ENCODE measurements at regions not wholly inside any gene's neighbourhood (a gene's known extent, or its start where the extent isn't known, plus 50 kb on each side); places are given as distances from the start of the nearest gene placed in this dataset.

GRCh38 chr15:87735522-87735921 lies 521.0 kb downstream of the NTRK3 start:
- H3K4me1 ChIP-seq (ENCODE audit: insufficient read depth, low read length): no peaks in the 10 kb centered on the region
- H3K36me3 ChIP-seq (replicated peaks in 1 of 2; ENCODE audit: control insufficient read depth in 1 of 2, insufficient read depth in 2 of 2, low read length in 2 of 2): no peaks in the 10 kb centered on the region
- no TSS peak for BruUV-seq (replicated peaks)
- WGBS (ENCODE audit: low lambda C conversion rate): 3% methylated on average over 6 of the region's 8 CpGs
- CTCF ChIA-PET (ENCODE audit: low intra/inter-chr PET ratio, low total read pairs): no interaction called here
- H3K4me3 ChIP-seq (replicated peaks in 1 of 3; ENCODE audit: insufficient read depth in 1 of 3, low read depth in 2 of 3, low read length in 3 of 3): no peak overlapping the region
- POLR2A ChIA-PET: no interaction called here
- peaks cover 38% of the 10 kb centered on the region for H3K9me3 ChIP-seq (ENCODE audit: low read length)
- intact Hi-C loops (cut with micrococcal nuclease; ENCODE audit: unreplicated experiment) (no loop called here), in situ Hi-C loops (cut with HindIII; ENCODE audit: extremely low pct_ligation_motif_present, low pct_unique_long_range_greater_than_20kb) (no loop called here)
- no peak overlapping the region for H3K4me2 ChIP-seq (ENCODE audit: low read depth, low read length)
- no peaks in the 10 kb centered on the region for H3K27me3 ChIP-seq (ENCODE audit: control insufficient read depth in 1 of 2, insufficient read depth in 2 of 2, low read length in 2 of 2)
- ATAC-seq: no peak
- H2AFZ ChIP-seq (ENCODE audit: low read length): no peak overlapping the region
- H3K79me2 ChIP-seq (ENCODE audit: insufficient read depth, low read length): no peaks in the 10 kb centered on the region
- no peak overlapping the region for H3K9ac ChIP-seq (ENCODE audit: insufficient read depth, low read depth, low read length)
- DNase-seq (ENCODE audit: low spot score): no peak
- FAIRE-seq: no peak
- H4K20me1 ChIP-seq (ENCODE audit: insufficient read depth, low read length): no peaks in the 10 kb centered on the region
- H3K27ac ChIP-seq (ENCODE audit: extremely low read length, insufficient read depth, low read length): no peak overlapping the region
- TF ChIP-seq DNMT1 (CRISPR knock-in tag; IDR thresholded peaks at IDR 0.05) (no peak), ZFP90 (CRISPR knock-in tag; IDR thresholded peaks at IDR 0.05; ENCODE audit: borderline replicate concordance) (no peak), ZNF335 (CRISPR knock-in tag; IDR thresholded peaks at IDR 0.05) (no peak), HNRNPK (IDR thresholded peaks at IDR 0.05; ENCODE audit: low read depth, low read length, poor library complexity, severe bottlenecking) (no peak), SP4 (CRISPR knock-in tag; IDR thresholded peaks at IDR 0.05) (no peak), ADNP (CRISPR knock-in tag; IDR thresholded peaks at IDR 0.05) (no peak), ZNF543 (CRISPR knock-in tag; IDR thresholded peaks at IDR 0.05) (no peak), PPARG (CRISPR knock-in tag; conservative IDR thresholded peaks at IDR 0.05) (no peak), ZBTB25 (CRISPR knock-in tag; IDR thresholded peaks at IDR 0.05) (no peak), HOMEZ (CRISPR knock-in tag; IDR thresholded peaks at IDR 0.05; ENCODE audit: low read depth) (no peak), ZNF703 (CRISPR knock-in tag; IDR thresholded peaks at IDR 0.05; ENCODE audit: borderline replicate concordance) (no peak), ZBTB10 (CRISPR knock-in tag; IDR thresholded peaks at IDR 0.05; ENCODE audit: borderline replicate concordance) (no peak), DR1 (CRISPR knock-in tag; IDR thresholded peaks at IDR 0.05) (no peak), CBX5 (CRISPR knock-in tag; IDR thresholded peaks at IDR 0.05; ENCODE audit: borderline replicate concordance) (no peak)
- TF ChIP-seq, protein P1, sequence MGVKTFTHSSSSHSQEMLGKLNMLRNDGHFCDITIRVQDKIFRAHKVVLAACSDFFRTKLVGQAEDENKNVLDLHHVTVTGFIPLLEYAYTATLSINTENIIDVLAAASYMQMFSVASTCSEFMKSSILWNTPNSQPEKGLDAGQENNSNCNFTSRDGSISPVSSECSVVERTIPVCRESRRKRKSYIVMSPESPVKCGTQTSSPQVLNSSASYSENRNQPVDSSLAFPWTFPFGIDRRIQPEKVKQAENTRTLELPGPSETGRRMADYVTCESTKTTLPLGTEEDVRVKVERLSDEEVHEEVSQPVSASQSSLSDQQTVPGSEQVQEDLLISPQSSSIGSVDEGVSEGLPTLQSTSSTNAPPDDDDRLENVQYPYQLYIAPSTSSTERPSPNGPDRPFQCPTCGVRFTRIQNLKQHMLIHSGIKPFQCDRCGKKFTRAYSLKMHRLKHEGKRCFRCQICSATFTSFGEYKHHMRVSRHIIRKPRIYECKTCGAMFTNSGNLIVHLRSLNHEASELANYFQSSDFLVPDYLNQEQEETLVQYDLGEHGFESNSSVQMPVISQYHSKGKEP (CRISPR knock-in tag; IDR thresholded peaks at IDR 0.05): no peak

Data from HepG2 (cell line).